ENCODE measurements at regions not wholly inside any gene's neighbourhood (a gene's known extent, or its start where the extent isn't known, plus 50 kb on each side); places are given as distances from the start of the nearest gene placed in this dataset.

- POLR2A ChIA-PET: no interaction called here
- TF ChIP-seq NFRKB (IDR thresholded peaks at IDR 0.05) (no peak), PKNOX1 (IDR thresholded peaks at IDR 0.05) (peak; percentile 70)
- CTCF ChIA-PET: no interaction called here
These were observed 239.7 kb downstream of the HLX start for GRCh38 chr1:221118938-221119320.

GRCh38 chr1:221122501-221122900 lies 243.3 kb downstream of the HLX start:
- POLR2A ChIA-PET: no interaction called here

More at GRCh38 chr1:221118938-221119320, 239.7 kb downstream of the HLX start:
- no peak for DNase-seq (ENCODE audit: extremely low spot score)

GRCh38 chr1:221125976-221126375 lies 246.7 kb downstream of the HLX start:
- CTCF ChIA-PET: no interaction called here
- no peak for TF ChIP-seq ARNT (IDR thresholded peaks at IDR 0.05)
- no peak for TF ChIP-seq FOXA1 (IDR thresholded peaks at IDR 0.05)
- no peak for TF ChIP-seq SUZ12 (IDR thresholded peaks at IDR 0.05)
- TF ChIP-seq SP1 (IDR thresholded peaks at IDR 0.05): no peak
- no peak for TF ChIP-seq TARDBP (IDR thresholded peaks at IDR 0.05)
- TF ChIP-seq BHLHE40 (IDR thresholded peaks at IDR 0.05; ENCODE audit: borderline replicate concordance): no peak
- TF ChIP-seq ELF4 (IDR thresholded peaks at IDR 0.05): no peak
- no peak for TF ChIP-seq CTBP1 (IDR thresholded peaks at IDR 0.05; ENCODE audit: borderline replicate concordance)
- TF ChIP-seq LEF1 (IDR thresholded peaks at IDR 0.05; ENCODE audit: borderline replicate concordance): no peak
- TF ChIP-seq HDGF (IDR thresholded peaks at IDR 0.05; ENCODE audit: borderline replicate concordance): no peak
- no peak for TF ChIP-seq L3MBTL2 (conservative IDR thresholded peaks at IDR 0.05)
- TF ChIP-seq FOXM1 (IDR thresholded peaks at IDR 0.05; ENCODE audit: borderline replicate concordance): no peak
- TF ChIP-seq NFRKB (IDR thresholded peaks at IDR 0.05): no peak
- no peak for TF ChIP-seq PKNOX1 (IDR thresholded peaks at IDR 0.05)
- no peak for TF ChIP-seq ZNF384 (IDR thresholded peaks at IDR 0.05)
- TF ChIP-seq FOXK2 (IDR thresholded peaks at IDR 0.05): no peak
- no peak for DNase-seq (ENCODE audit: extremely low spot score)
- POLR2A ChIA-PET: no interaction called here

More at GRCh38 chr1:221122501-221122900, 243.3 kb downstream of the HLX start:
- no peak for TF ChIP-seq BHLHE40 (IDR thresholded peaks at IDR 0.05; ENCODE audit: borderline replicate concordance)
- TF ChIP-seq FOXK2 (IDR thresholded peaks at IDR 0.05): no peak
- TF ChIP-seq PKNOX1 (IDR thresholded peaks at IDR 0.05): no peak
- TF ChIP-seq L3MBTL2 (conservative IDR thresholded peaks at IDR 0.05): no peak
- no peak for TF ChIP-seq ARNT (IDR thresholded peaks at IDR 0.05)
- TF ChIP-seq FOXA1 (IDR thresholded peaks at IDR 0.05): no peak
- TF ChIP-seq FOXM1 (IDR thresholded peaks at IDR 0.05; ENCODE audit: borderline replicate concordance): no peak
- no peak for TF ChIP-seq ELF4 (IDR thresholded peaks at IDR 0.05)
- no peak for TF ChIP-seq NFRKB (IDR thresholded peaks at IDR 0.05)
- TF ChIP-seq SUZ12 (IDR thresholded peaks at IDR 0.05): no peak
- TF ChIP-seq HDGF (IDR thresholded peaks at IDR 0.05; ENCODE audit: borderline replicate concordance): no peak
- TF ChIP-seq CTBP1 (IDR thresholded peaks at IDR 0.05; ENCODE audit: borderline replicate concordance): no peak
- no peak for TF ChIP-seq LEF1 (IDR thresholded peaks at IDR 0.05; ENCODE audit: borderline replicate concordance)
- CTCF ChIA-PET: no interaction called here
- DNase-seq (ENCODE audit: extremely low spot score): no peak

- TF ChIP-seq SUZ12 (IDR thresholded peaks at IDR 0.05): no peak
- no peak for TF ChIP-seq FOXM1 (IDR thresholded peaks at IDR 0.05; ENCODE audit: borderline replicate concordance)
- no peak for TF ChIP-seq ZNF384 (IDR thresholded peaks at IDR 0.05)
- TF ChIP-seq LEF1 (IDR thresholded peaks at IDR 0.05; ENCODE audit: borderline replicate concordance): no peak
- no peak for TF ChIP-seq TARDBP (IDR thresholded peaks at IDR 0.05)
- TF ChIP-seq SP1 (IDR thresholded peaks at IDR 0.05): no peak
- no peak for TF ChIP-seq FOXK2 (IDR thresholded peaks at IDR 0.05)
- TF ChIP-seq FOXA1 (IDR thresholded peaks at IDR 0.05): no peak
- TF ChIP-seq BHLHE40 (IDR thresholded peaks at IDR 0.05; ENCODE audit: borderline replicate concordance): no peak
- TF ChIP-seq ARNT (IDR thresholded peaks at IDR 0.05): no peak
- TF ChIP-seq NFRKB (IDR thresholded peaks at IDR 0.05): no peak
- no peak for DNase-seq (ENCODE audit: extremely low spot score)
- CTCF ChIA-PET: no interaction called here
- POLR2A ChIA-PET: no interaction called here
These were observed 258.4 kb downstream of the HLX start for GRCh38 chr1:221137666-221138065.

GRCh38 chr1:221138516-221138915 lies 259.3 kb downstream of the HLX start:
- no peak for DNase-seq (ENCODE audit: extremely low spot score)
- POLR2A ChIA-PET: no interaction called here
- CTCF ChIA-PET: no interaction called here
- TF ChIP-seq PKNOX1 (IDR thresholded peaks at IDR 0.05): peak; percentile 34; the same call in 1 of the 2 replicates
- TF ChIP-seq FOXM1 (IDR thresholded peaks at IDR 0.05; ENCODE audit: borderline replicate concordance): no peak
- TF ChIP-seq TARDBP (IDR thresholded peaks at IDR 0.05): no peak

- DNase-seq (ENCODE audit: extremely low spot score): no peak
- TF ChIP-seq L3MBTL2 (conservative IDR thresholded peaks at IDR 0.05) (no peak), LEF1 (IDR thresholded peaks at IDR 0.05; ENCODE audit: borderline replicate concordance) (no peak), FOXM1 (IDR thresholded peaks at IDR 0.05; ENCODE audit: borderline replicate concordance) (no peak), ARNT (IDR thresholded peaks at IDR 0.05) (no peak), PKNOX1 (IDR thresholded peaks at IDR 0.05) (no peak), ZNF384 (IDR thresholded peaks at IDR 0.05) (no peak), SP1 (IDR thresholded peaks at IDR 0.05) (no peak), SUZ12 (IDR thresholded peaks at IDR 0.05) (no peak), FOXA1 (IDR thresholded peaks at IDR 0.05) (no peak), TARDBP (IDR thresholded peaks at IDR 0.05) (no peak), ELF4 (IDR thresholded peaks at IDR 0.05) (no peak), NFRKB (IDR thresholded peaks at IDR 0.05) (no peak), HDGF (IDR thresholded peaks at IDR 0.05; ENCODE audit: borderline replicate concordance) (no peak), CTBP1 (IDR thresholded peaks at IDR 0.05; ENCODE audit: borderline replicate concordance) (no peak), BHLHE40 (IDR thresholded peaks at IDR 0.05; ENCODE audit: borderline replicate concordance) (no peak), FOXK2 (IDR thresholded peaks at IDR 0.05) (no peak)
These were observed 260.7 kb downstream of the HLX start for GRCh38 chr1:221139991-221140390.

More at GRCh38 chr1:221139991-221140390, 260.7 kb downstream of the HLX start:
- POLR2A ChIA-PET: no interaction called here
- CTCF ChIA-PET: interaction anchor here (0.7 kb wide), 1 partner anchor 24 kb away, joined by 3 read pairs; no protein-coding TSS in a partner anchor

Measured in HEK293T (cell line).